HEK293 (cell line): ENCODE measurements at regions not wholly inside any gene's neighbourhood (a gene's known extent, or its start where the extent isn't known, plus 50 kb on each side); places are given as distances from the start of the nearest gene placed in this dataset.
"Not testable (repeated sequence)": the region's sequence is repeated elsewhere in the genome, so short reads cannot be mapped to it uniquely, and the experiment has no call there.

ENCODE experiments used
- ZBTB7A ChIP-seq: fragments of 450-650 bp; formaldehyde crosslinking; IDR thresholded peaks from 2 replicates; pipeline ENCODE4 v1.5.1; 2016; ENCODE audit warnings: low read depth, missing biosample characterization, missing genetic modification characterization
- ZNF184 ChIP-seq: fragments of 450-650 bp; IDR thresholded peaks from 2 replicates; pipeline ENCODE4 v1.5.1; 2018; ENCODE audit warnings: missing biosample characterization, mild to moderate bottlenecking, missing genetic modification characterization
- ZNF830 ChIP-seq: fragments of 450-650 bp; IDR thresholded peaks from 2 replicates; pipeline ENCODE4 v1.5.0; 2018; ENCODE audit warnings: missing biosample characterization, missing genetic modification characterization, low read depth, mild to moderate bottlenecking, moderate library complexity
- TF ChIP-seq, protein P1 (sequence below): fragments of 450-650 bp; formaldehyde crosslinking; IDR thresholded peaks from 2 replicates; pipeline ENCODE4 v1.5.1; 2016; ENCODE audit warnings: missing biosample characterization, missing genetic modification characterization
- TF ChIP-seq, protein P2 (sequence below): fragments of 450-650 bp; formaldehyde crosslinking; IDR thresholded peaks from 2 replicates; pipeline ENCODE4 v1.5.1; 2016; ENCODE audit warnings: missing biosample characterization, missing genetic modification characterization

DNA sequence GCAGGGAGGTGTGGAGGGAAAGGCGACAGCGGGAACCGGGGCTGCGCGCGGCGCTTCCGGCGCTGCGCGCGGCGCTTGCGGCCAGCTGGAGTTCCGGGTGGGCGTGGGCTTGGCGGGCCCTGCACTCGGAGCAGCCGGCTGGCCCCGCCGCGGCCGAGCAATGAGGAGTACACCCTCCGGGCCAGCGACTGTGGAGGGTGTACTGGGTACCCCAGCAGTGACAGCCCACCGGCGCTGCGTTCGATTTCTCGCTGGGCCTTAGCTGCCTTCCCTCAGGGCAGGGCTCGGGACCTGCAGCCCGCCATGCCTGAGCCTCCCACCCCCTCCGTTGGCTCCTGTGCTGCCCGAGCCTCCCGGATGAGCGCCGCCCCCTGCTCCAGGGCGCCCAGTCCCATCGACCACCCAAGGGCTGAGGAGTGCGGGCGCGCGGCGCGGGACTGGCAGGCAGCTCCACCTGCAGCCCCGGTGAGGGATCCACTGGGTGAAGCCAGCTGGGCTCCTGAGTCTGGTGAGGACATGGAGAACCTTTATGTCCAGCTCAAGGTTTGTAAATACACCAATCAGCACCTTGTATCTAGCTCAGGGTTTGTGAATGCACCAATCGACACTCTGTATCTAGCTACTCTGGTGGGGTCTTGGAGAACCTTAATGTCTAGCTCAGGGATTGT is 444.0 kb downstream of the PRDM9 start:
- TF ChIP-seq, protein P1, sequence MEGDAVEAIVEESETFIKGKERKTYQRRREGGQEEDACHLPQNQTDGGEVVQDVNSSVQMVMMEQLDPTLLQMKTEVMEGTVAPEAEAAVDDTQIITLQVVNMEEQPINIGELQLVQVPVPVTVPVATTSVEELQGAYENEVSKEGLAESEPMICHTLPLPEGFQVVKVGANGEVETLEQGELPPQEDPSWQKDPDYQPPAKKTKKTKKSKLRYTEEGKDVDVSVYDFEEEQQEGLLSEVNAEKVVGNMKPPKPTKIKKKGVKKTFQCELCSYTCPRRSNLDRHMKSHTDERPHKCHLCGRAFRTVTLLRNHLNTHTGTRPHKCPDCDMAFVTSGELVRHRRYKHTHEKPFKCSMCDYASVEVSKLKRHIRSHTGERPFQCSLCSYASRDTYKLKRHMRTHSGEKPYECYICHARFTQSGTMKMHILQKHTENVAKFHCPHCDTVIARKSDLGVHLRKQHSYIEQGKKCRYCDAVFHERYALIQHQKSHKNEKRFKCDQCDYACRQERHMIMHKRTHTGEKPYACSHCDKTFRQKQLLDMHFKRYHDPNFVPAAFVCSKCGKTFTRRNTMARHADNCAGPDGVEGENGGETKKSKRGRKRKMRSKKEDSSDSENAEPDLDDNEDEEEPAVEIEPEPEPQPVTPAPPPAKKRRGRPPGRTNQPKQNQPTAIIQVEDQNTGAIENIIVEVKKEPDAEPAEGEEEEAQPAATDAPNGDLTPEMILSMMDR (tag by site-specific recombination), result not testable (repeated sequence)
- TF ChIP-seq, protein P2, sequence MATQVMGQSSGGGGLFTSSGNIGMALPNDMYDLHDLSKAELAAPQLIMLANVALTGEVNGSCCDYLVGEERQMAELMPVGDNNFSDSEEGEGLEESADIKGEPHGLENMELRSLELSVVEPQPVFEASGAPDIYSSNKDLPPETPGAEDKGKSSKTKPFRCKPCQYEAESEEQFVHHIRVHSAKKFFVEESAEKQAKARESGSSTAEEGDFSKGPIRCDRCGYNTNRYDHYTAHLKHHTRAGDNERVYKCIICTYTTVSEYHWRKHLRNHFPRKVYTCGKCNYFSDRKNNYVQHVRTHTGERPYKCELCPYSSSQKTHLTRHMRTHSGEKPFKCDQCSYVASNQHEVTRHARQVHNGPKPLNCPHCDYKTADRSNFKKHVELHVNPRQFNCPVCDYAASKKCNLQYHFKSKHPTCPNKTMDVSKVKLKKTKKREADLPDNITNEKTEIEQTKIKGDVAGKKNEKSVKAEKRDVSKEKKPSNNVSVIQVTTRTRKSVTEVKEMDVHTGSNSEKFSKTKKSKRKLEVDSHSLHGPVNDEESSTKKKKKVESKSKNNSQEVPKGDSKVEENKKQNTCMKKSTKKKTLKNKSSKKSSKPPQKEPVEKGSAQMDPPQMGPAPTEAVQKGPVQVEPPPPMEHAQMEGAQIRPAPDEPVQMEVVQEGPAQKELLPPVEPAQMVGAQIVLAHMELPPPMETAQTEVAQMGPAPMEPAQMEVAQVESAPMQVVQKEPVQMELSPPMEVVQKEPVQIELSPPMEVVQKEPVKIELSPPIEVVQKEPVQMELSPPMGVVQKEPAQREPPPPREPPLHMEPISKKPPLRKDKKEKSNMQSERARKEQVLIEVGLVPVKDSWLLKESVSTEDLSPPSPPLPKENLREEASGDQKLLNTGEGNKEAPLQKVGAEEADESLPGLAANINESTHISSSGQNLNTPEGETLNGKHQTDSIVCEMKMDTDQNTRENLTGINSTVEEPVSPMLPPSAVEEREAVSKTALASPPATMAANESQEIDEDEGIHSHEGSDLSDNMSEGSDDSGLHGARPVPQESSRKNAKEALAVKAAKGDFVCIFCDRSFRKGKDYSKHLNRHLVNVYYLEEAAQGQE, result not testable (repeated sequence)
- TF ChIP-seq ZNF184, ZNF830, ZBTB7A (tag by site-specific recombination): not testable (repeated sequence)
